B cell (primary cell): ENCODE measurements at regions not wholly inside any gene's neighbourhood (a gene's known extent, or its start where the extent isn't known, plus 50 kb on each side); places are given as distances from the start of the nearest gene placed in this dataset.

Source experiments
- ATAC-seq: fragments of 200-7000 bp; cut with Tn5 transposase; one replicate; pipeline ENCODE4 v1.10.0; 2021; ENCODE audit warnings: low read depth, mild to moderate bottlenecking, moderate number of reproducible peaks, moderate library complexity
- CTCF ChIA-PET: fragments of 350-600 bp; sonication (Branson Sonifier 250); formaldehyde crosslinking; loops from one replicate; lab custom pipeline; 2021; ENCODE audit warnings: antibody characterized with exemption, inconsistent platforms; lab: Charles Lee
- POLR2A ChIA-PET: fragments of 350-600 bp; sonication (Branson Sonifier 250); formaldehyde crosslinking; loops from one replicate; lab custom pipeline; 2021; ENCODE audit warnings: antibody characterized with exemption; lab: Charles Lee
- DNase-seq: peaks from one replicate; pipeline ENCODE4 v3.0.0; 2013
- H2AFZ ChIP-seq: 2 replicates; pipeline ENCODE4 v1.6.1; 2012; ENCODE audit warnings: mild to moderate bottlenecking, low read depth, low read length; ENCODE audit not compliant: insufficient read depth, poor library complexity, severe bottlenecking
- H3K27ac ChIP-seq, 2 donors: 1 replicate in 1 of 2; 2 replicates in 1 of 2; pipeline ENCODE4 v1.5.1; 2012 to 2013; ENCODE audit warnings: low read length in 2 of 2, mild to moderate bottlenecking in 2 of 2, moderate library complexity in 1 of 2
- H3K27me3 ChIP-seq, 4 experiments: fragments of 200-600 bp in 1 of 4; sonication (generic) in 1 of 4; replicated peaks in 1 of 4; 1 replicate in 2 of 4; 2 replicates in 2 of 4; pipeline versions ENCODE4 v1.6.1 to v1.7.0; 2013 to 2016; ENCODE audit warnings: low read length in 3 of 4, mild to moderate bottlenecking in 2 of 4, mixed read lengths in 1 of 4, moderate library complexity in 1 of 4; ENCODE audit not compliant: insufficient read depth in 4 of 4, control insufficient read depth in 3 of 4; ENCODE audit errors: control extremely low read depth in 1 of 4
- H3K36me3 ChIP-seq, 2 experiments: replicated peaks in 1 of 2; 1 replicate in 1 of 2; 2 replicates in 1 of 2; pipeline versions ENCODE4 v1.6.1 to v1.7.1; 2013; ENCODE audit warnings: low read length in 1 of 2; ENCODE audit not compliant: insufficient read depth in 2 of 2, control insufficient read depth in 1 of 2; ENCODE audit errors: control extremely low read depth in 1 of 2, extremely low read depth in 1 of 2
- H3K4me1 ChIP-seq, 2 donors: fragments of 200-600 bp in 1 of 2; sonication (generic) in 1 of 2; 1 replicate in 1 of 2; 2 replicates in 1 of 2; pipeline versions ENCODE4 v1.5.1 to v1.6.1; 2013 to 2017; ENCODE audit warnings: low read length in 2 of 2; ENCODE audit not compliant: control insufficient read depth in 2 of 2, insufficient read depth in 2 of 2
- H3K4me2 ChIP-seq: replicated peaks from 2 replicates; pipeline ENCODE3; 2012; ENCODE audit warnings: mild to moderate bottlenecking, low read depth, low read length; ENCODE audit not compliant: poor library complexity, severe bottlenecking
- H3K4me3 ChIP-seq, 5 experiments: fragments of 200-600 bp in 1 of 5; sonication (generic) in 1 of 5; 1 replicate in 3 of 5; 2 replicates in 2 of 5; pipeline versions ENCODE4 v1.5.1 to v1.7.0; 2011 to 2016; ENCODE audit warnings: low read length in 4 of 5, mild to moderate bottlenecking in 4 of 5, low read depth in 2 of 5, control low read depth in 1 of 5, moderate library complexity in 1 of 5; ENCODE audit not compliant: insufficient read depth in 1 of 5; ENCODE audit errors: control extremely low read depth in 1 of 5, extremely low read depth in 1 of 5
- H3K79me2 ChIP-seq: fragments of 200-600 bp; sonication (generic); one replicate; pipeline ENCODE4 v1.6.0; 2016; ENCODE audit warnings: low read length; ENCODE audit not compliant: control insufficient read depth, insufficient read depth
- H3K9ac ChIP-seq: fragments of 200-600 bp; sonication (generic); 2 replicates; pipeline ENCODE4 v1.6.1; 2017; ENCODE audit warnings: mild to moderate bottlenecking, low read length, moderate library complexity
- H3K9me3 ChIP-seq, 3 donors: one replicate each; pipeline versions ENCODE4 v1.6.1 to v1.7.1; 2013; ENCODE audit warnings: low read length in 2 of 3; ENCODE audit not compliant: control insufficient read depth in 2 of 3, insufficient read depth in 1 of 3; ENCODE audit errors: control extremely low read depth in 1 of 3
- H4K20me1 ChIP-seq: 2 replicates; pipeline ENCODE4 v1.6.0; 2012; ENCODE audit warnings: mild to moderate bottlenecking, low read length; ENCODE audit not compliant: insufficient read depth, control insufficient read depth, poor library complexity, severe bottlenecking
- H3K27ac Mint-ChIP-seq: one replicate; pipeline ENCODE4 v1.8.0; 2021; ENCODE audit warnings: mixed read lengths
- H3K27me3 Mint-ChIP-seq: one replicate; pipeline ENCODE4 v1.8.0; 2021; ENCODE audit warnings: mixed read lengths
- H3K4me1 Mint-ChIP-seq: one replicate; pipeline ENCODE4 v1.8.0; 2021; ENCODE audit warnings: mixed read lengths
- H3K4me3 Mint-ChIP-seq: one replicate; pipeline ENCODE4 v1.8.0; 2021; ENCODE audit warnings: mixed read lengths
- H3K9me3 Mint-ChIP-seq: one replicate; pipeline ENCODE4 v1.8.0; 2022; ENCODE audit warnings: mixed read lengths; ENCODE audit not compliant: insufficient read depth
- EZH2 ChIP-seq: IDR thresholded peaks from 2 replicates; pipeline ENCODE4 v1.6.1; 2012; ENCODE audit warnings: borderline replicate concordance, low read depth, mild to moderate bottlenecking, moderate library complexity, low read length; ENCODE audit not compliant: insufficient read depth, poor library complexity, severe bottlenecking
- WGBS: methylation state at CpG from one replicate; pipeline ENCODE4 v1.1.5; 2013; ENCODE audit warnings: missing lambda C conversion rate; ENCODE audit not compliant: insufficient coverage; 5-methylcytosine and 5-hydroxymethylcytosine counted together
- intact Hi-C: fragments of 100-400 bp; cut with micrococcal nuclease; formaldehyde crosslinking; loops from one replicate; pipeline ENCODE4 v1.10.0; 2022
- TF ChIP-seq, protein P1 (sequence below): fragments of 200-600 bp; IDR thresholded peaks from one replicate; pipeline ENCODE4 v1.8.0; 2022; ENCODE audit warnings: antibody characterized with exemption, mild to moderate bottlenecking

GRCh38 chr3:124633524-124633923, 96.7 kb upstream of the UMPS start:
- intact Hi-C loops, result no loop called here
- H3K9ac ChIP-seq, result no peak overlapping the region
- no CpG with 5 or more reads among the region's 3 CpGs for WGBS
- H3K4me3 ChIP-seq, result no peak overlapping the region
- no peak overlapping the region for H2AFZ ChIP-seq
- POLR2A ChIA-PET, result no interaction called here
- Mint-ChIP-seq H3K27me3 (no peaks in the 10 kb centered on the region), H3K27ac (no peak overlapping the region), H3K9me3 (no peaks in the 10 kb centered on the region), H3K4me3 (peak overlapping the region; percentile 60), H3K4me1 (peaks cover 32% of the 10 kb centered on the region)
- DNase-seq (no peak), ATAC-seq (no peak)
- no peak overlapping the region for H3K27ac ChIP-seq
- no peaks in the 10 kb centered on the region for H3K27me3 ChIP-seq
- H3K9me3 ChIP-seq, result no peaks in the 10 kb centered on the region
- CTCF ChIA-PET, result no interaction called here
- peaks cover 17 to 21% of the 10 kb centered on the region in 2 donors for H3K4me1 ChIP-seq
- TF ChIP-seq, protein P1, sequence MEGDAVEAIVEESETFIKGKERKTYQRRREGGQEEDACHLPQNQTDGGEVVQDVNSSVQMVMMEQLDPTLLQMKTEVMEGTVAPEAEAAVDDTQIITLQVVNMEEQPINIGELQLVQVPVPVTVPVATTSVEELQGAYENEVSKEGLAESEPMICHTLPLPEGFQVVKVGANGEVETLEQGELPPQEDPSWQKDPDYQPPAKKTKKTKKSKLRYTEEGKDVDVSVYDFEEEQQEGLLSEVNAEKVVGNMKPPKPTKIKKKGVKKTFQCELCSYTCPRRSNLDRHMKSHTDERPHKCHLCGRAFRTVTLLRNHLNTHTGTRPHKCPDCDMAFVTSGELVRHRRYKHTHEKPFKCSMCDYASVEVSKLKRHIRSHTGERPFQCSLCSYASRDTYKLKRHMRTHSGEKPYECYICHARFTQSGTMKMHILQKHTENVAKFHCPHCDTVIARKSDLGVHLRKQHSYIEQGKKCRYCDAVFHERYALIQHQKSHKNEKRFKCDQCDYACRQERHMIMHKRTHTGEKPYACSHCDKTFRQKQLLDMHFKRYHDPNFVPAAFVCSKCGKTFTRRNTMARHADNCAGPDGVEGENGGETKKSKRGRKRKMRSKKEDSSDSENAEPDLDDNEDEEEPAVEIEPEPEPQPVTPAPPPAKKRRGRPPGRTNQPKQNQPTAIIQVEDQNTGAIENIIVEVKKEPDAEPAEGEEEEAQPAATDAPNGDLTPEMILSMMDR, result no peak
- no peak for TF ChIP-seq EZH2
- no peaks in the 10 kb centered on the region for H3K79me2 ChIP-seq
- no peaks in the 10 kb centered on the region for H3K36me3 ChIP-seq
- H3K4me2 ChIP-seq, result peak overlapping the region; percentile 37
- H4K20me1 ChIP-seq, result no peaks in the 10 kb centered on the region

GRCh38 chr3:124634210-124635168, 95.8 kb upstream of the UMPS start:
- H4K20me1 ChIP-seq, result no peaks in the 10 kb centered on the region
- no peak for TF ChIP-seq EZH2
- TF ChIP-seq, protein P1, result no peak
- Mint-ChIP-seq H3K4me3 (peak overlapping the region; percentile 68), H3K27me3 (no peaks in the 10 kb centered on the region), H3K4me1 (peaks cover 38% of the 10 kb centered on the region), H3K27ac (peak overlapping the region; percentile 71), H3K9me3 (no peaks in the 10 kb centered on the region)
- H3K4me3 ChIP-seq, result no peak overlapping the region
- DNase-seq (no peak), ATAC-seq (peak; percentile 28)
- H3K4me2 ChIP-seq, result peak overlapping the region; percentile 37
- H3K27ac ChIP-seq, result peak overlapping the region; percentile 11 to 33
- no peaks in the 10 kb centered on the region for H3K36me3 ChIP-seq
- H2AFZ ChIP-seq, result peak overlapping the region; percentile 53
- no peak overlapping the region for H3K9ac ChIP-seq
- peaks cover 23 to 27% of the 10 kb centered on the region in 2 donors for H3K4me1 ChIP-seq
- POLR2A ChIA-PET, result no interaction called here
- H3K27me3 ChIP-seq, result no peaks in the 10 kb centered on the region
- intact Hi-C loops, result no loop called here
- H3K79me2 ChIP-seq, result no peaks in the 10 kb centered on the region
- WGBS, result 54% methylated on average over 12 of the region's 15 CpGs
- CTCF ChIA-PET, result no interaction called here
- no peaks in the 10 kb centered on the region for H3K9me3 ChIP-seq
